ENCODE measurements at regions not wholly inside any gene's neighbourhood (a gene's known extent, or its start where the extent isn't known, plus 50 kb on each side); places are given as distances from the start of the nearest gene placed in this dataset.

DNA sequence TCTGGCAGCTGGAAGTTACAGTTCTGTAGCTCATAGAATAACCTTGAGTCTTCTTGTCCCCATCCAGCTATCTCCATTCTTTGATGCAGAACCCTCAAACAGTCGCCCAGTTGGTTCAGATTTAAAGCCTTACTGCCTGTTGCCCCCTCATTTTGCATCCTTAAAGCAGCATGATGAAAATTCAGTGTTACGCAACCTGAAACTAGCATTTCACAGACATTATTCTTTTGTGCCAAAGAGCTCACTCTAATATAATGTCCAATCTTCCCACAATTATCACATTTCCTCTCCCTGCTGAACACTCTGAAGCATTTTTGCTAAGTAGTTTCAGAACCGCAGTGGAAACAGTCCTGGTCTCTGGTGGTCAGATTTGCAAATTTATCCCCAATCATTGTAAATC is 318.0 kb downstream of the PSAT1 start:
- DNase-seq, result no peak
- no peak overlapping the region for H3K27ac ChIP-seq
- no peaks in the 10 kb centered on the region for H3K27me3 ChIP-seq
- intact Hi-C loops (cut with DNase I; ENCODE audit: low total_unique reads), result no loop called here
- H3K4me3 ChIP-seq, result no peak overlapping the region
- TF ChIP-seq POLR2A (IDR thresholded peaks at IDR 0.05) (no peak), CTCF (IDR thresholded peaks at IDR 0.05) (no peak)
- H3K36me3 ChIP-seq, result no peaks in the 10 kb centered on the region
- no peaks in the 10 kb centered on the region for H3K4me1 ChIP-seq
- H3K9me3 ChIP-seq, result no peaks in the 10 kb centered on the region

DNA sequence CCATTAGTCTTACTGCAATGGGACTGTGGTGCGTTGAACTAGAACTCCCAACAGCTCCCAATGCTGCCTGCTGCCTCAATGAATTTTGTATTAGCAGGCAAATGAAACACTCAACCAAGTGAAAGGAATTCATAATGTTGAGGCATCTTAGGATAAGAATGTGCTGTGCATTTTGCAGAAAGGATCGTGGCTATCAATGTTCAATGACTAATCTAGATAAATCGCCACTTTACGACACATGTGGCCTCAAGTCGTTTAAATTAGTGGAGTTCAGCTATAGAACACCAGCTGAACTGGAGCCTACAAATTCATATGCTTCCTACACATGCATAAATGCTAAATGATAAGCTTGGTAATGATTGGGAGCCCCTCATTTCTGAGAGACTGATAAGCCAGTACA is 318.4 kb downstream of the PSAT1 start:
- H3K27ac ChIP-seq, result no peak overlapping the region
- DNase-seq, result no peak
- intact Hi-C loops (cut with DNase I; ENCODE audit: low total_unique reads), result no loop called here
- H3K27me3 ChIP-seq, result no peaks in the 10 kb centered on the region
- TF ChIP-seq POLR2A (IDR thresholded peaks at IDR 0.05) (no peak), CTCF (IDR thresholded peaks at IDR 0.05) (no peak)
- H3K4me1 ChIP-seq, result no peaks in the 10 kb centered on the region
- H3K9me3 ChIP-seq, result no peaks in the 10 kb centered on the region
- no peaks in the 10 kb centered on the region for H3K36me3 ChIP-seq
- H3K4me3 ChIP-seq, result no peak overlapping the region

DNA sequence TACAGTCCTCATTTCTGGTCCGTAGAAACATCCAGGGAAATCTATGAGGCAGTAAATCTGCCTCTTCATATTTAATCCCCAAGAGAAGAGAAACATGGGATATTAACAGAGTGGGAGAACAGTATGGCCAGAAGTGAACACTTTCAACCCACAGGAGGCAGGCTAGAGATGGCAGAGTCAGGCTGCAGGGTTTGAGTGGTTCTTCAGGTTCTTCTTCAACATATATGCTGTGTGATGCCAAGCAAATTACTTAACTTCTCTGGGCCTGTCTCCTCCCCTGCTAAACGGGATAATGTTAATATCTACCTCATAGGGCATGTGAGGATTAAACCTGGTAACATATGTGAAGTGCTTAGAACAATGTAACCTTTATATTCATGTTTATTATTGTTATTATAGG is 321.8 kb downstream of the PSAT1 start:
- Histone ChIP-seq H3K27me3 (no peaks in the 10 kb centered on the region), H3K4me1 (no peaks in the 10 kb centered on the region), H3K36me3 (no peaks in the 10 kb centered on the region), H3K9me3 (no peaks in the 10 kb centered on the region), H3K4me3 (no peak overlapping the region), H3K27ac (no peak overlapping the region)
- no peak for TF ChIP-seq POLR2A (IDR thresholded peaks at IDR 0.05)
- TF ChIP-seq CTCF (IDR thresholded peaks at IDR 0.05), result no peak
- no peak for DNase-seq
- intact Hi-C loops (cut with DNase I; ENCODE audit: low total_unique reads), result no loop called here

GRCh38 chr9:78620303-78620702 is 323.4 kb downstream of the PSAT1 start:
- no peak overlapping the region for H3K4me3 ChIP-seq
- DNase-seq, result no peak
- no peaks in the 10 kb centered on the region for H3K27me3 ChIP-seq
- H3K36me3 ChIP-seq, result no peaks in the 10 kb centered on the region
- no peak overlapping the region for H3K27ac ChIP-seq
- intact Hi-C loops (cut with DNase I; ENCODE audit: low total_unique reads), result no loop called here
- H3K4me1 ChIP-seq, result no peaks in the 10 kb centered on the region
- TF ChIP-seq POLR2A (IDR thresholded peaks at IDR 0.05) (no peak), CTCF (IDR thresholded peaks at IDR 0.05) (no peak)
- no peaks in the 10 kb centered on the region for H3K9me3 ChIP-seq

- intact Hi-C loops (cut with DNase I; ENCODE audit: low total_unique reads), result no loop called here
- H3K4me1 ChIP-seq, result no peaks in the 10 kb centered on the region
These were observed 323.8 kb downstream of the PSAT1 start for GRCh38 chr9:78620764-78621163.

More at GRCh38 chr9:78620764-78621163, 323.8 kb downstream of the PSAT1 start:
- no peaks in the 10 kb centered on the region for H3K9me3 ChIP-seq
- no peak overlapping the region for H3K4me3 ChIP-seq
- H3K27me3 ChIP-seq, result no peaks in the 10 kb centered on the region
- no peak for DNase-seq
- TF ChIP-seq POLR2A (IDR thresholded peaks at IDR 0.05) (no peak), CTCF (IDR thresholded peaks at IDR 0.05) (no peak)
- no peaks in the 10 kb centered on the region for H3K36me3 ChIP-seq
- no peak overlapping the region for H3K27ac ChIP-seq

Measured in uterus (tissue), 3 donors.